COR-L47 (cell line): ENCODE measurements at regions not wholly inside any gene's neighbourhood (a gene's known extent, or its start where the extent isn't known, plus 50 kb on each side); places are given as distances from the start of the nearest gene placed in this dataset.
"Not testable (repeated sequence)": the region's sequence is repeated elsewhere in the genome, so short reads cannot be mapped to it uniquely, and the experiment has no call there.

Source experiments
- DNase-seq: peaks from one replicate; lab custom pipeline; 2025; lab: John Stamatoyannopoulos, UW

DNA sequence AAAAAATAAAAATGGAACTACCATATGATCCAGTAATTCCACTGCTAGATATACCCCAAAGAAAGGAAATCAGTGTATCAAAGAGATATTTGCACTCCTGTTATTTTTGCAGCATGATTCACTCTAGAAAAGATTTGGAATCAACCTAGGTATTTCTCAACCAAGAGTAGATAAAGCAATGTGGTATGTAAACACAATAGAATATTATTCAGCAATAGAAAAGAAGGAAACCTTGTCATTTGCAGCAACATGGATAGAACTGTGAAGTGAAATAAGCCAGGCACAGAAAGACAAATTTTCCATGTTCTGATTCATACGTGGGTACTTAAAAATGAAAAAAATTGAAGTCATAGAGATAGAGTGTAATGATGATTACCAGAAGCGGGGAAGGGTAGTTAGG is 362.3 kb upstream of the EPHA5 start:
- no peak for DNase-seq

DNA sequence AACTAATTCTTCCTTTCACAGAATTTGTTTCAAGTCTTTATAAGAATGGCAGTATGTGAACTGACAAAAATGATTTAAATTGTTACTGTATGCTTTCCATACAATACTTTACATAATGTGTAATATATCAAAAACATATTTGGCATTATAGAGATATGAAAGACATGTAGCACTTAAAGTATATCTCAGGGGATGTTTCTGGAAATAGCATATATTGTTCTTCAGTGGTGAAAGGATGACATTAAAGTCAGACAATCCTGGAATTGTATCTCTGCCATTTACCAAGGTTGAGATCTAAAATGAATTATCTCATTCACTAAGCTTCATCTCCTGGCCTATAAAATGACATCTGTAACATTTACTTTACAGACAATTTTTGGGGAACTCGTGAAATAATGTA is 358.4 kb upstream of the EPHA5 start:
- DNase-seq: no peak

GRCh38 chr4:66023061-66023460 is 352.8 kb upstream of the EPHA5 start:
- DNase-seq: no peak

- no peak for DNase-seq
These were observed 347.4 kb upstream of the EPHA5 start for GRCh38 chr4:66017671-66018070.

DNA sequence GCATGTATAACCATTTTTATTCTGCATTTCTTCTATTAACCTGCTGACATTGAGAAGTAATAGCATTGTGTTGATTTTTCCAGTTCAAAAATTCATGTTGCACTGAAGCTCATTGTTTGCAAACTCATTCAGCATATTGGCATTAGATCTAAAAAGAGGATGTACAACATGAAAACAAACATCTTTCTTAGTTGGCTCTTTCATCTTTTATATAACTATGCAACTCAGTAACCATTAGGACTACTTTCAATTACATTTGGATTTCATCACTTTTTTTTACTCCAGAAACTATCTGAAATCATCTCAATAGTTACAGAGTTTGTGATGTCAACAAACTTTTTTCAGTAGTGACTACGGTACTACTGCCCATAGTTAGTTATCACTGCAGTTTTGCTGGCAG is 346.0 kb upstream of the EPHA5 start:
- DNase-seq: no peak

DNA sequence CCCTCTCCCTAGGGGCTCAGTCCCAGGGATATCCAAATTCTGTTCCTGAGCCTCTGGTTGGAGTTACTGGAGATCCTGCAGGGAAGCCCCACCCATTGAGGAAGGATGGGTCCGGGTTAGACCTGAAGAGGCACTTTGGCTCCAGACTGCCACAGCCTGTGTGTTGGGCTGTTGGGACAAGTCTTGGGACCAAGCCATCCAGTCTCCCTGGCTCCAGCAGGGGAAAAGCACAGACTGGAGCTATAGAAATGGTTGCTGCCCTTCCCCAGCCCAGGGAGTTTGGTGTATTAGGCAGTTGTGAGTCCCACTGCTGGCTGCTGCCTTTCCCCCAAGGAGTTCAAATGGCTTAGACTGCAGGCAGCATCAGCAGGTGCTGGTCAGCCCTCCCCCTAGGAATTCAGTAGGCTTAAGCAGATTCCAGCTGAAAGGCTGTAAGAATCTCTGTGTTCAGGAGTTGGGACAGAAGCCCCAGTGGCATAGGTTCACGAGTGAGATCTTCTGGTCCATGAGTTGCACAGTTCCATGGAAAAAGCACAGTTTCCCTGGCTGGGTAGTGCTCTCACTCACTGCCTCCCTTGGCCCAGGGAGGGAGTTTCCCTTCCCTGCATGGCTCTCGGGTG is 344.0 kb upstream of the EPHA5 start:
- DNase-seq: no peak

- no peak for DNase-seq
These were observed 330.3 kb upstream of the EPHA5 start for GRCh38 chr4:66000510-66001117.

DNA sequence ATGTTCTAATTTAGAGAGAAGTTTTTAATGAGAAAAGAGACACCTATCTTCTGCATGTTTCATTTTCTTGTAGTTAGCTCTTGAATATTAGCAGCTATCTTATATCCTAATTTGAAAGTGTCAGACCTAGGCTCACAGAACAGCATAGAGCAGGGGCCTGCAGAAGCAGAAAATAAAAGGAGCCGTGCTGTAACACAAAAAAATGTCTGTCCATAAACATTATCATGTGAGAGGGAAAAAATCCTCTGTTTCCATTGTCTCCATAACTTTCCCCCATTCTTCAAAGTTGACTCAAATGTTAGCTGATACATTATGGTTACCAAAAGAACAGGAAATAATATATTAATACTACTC is 329.2 kb upstream of the EPHA5 start:
- no peak for DNase-seq

DNA sequence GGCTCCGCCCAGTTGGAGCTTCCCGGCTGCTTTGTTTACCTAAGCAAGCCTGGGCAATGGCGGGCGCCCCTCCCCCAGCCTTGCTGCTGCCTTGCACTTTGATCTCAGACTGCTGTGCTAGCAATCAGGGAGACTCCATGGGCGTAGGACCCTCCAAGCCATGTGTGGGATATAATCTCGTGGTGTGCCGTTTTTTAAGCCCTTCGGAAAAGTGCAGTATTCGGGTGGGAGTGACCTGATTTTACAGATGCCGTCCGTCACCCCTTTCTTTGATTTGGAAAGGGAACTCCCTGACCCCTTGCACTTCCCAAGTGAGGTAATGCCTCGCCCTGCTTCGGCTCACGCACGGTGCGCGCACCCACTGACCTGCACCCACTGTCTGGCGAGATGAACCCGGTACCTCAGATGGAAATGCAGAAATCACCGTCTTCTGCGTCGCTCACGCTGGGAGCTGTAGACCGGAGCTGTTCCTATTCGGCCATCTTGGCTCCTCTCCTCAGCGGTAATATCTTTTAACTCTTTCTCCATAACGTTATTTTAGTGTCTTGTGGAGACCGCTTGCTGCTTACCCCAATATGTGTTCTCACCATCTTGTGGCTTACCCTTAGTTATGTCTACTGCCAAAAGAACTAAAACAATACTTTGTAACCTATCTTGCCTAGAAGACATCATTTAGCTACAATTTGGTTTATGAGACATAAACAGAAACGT is 328.7 kb upstream of the EPHA5 start:
- DNase-seq: not testable (repeated sequence)

DNA sequence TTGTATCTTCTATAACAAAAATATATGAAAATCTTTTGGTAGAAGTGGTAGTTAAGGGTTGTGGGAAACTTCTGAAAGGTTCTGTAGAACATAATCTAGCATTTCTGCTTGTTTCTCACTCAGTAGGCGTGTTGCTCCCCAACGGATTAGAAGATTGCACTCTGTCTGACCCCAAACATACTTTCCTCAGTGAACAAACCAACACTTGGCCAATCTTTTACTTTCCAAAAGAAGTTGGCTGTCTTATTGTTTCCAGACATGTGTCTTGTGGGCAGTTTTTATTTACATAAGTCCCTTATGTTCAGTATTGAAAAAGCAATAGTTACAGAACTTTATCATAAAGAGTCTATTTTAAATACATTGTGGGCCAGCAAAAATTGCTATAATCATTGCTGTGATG is 312.8 kb upstream of the EPHA5 start:
- no peak for DNase-seq

- no peak for DNase-seq
These were observed 306.0 kb upstream of the EPHA5 start for GRCh38 chr4:65976287-65976686.

GRCh38 chr4:65973186-65973585 is 302.9 kb upstream of the EPHA5 start:
- no peak for DNase-seq

DNA sequence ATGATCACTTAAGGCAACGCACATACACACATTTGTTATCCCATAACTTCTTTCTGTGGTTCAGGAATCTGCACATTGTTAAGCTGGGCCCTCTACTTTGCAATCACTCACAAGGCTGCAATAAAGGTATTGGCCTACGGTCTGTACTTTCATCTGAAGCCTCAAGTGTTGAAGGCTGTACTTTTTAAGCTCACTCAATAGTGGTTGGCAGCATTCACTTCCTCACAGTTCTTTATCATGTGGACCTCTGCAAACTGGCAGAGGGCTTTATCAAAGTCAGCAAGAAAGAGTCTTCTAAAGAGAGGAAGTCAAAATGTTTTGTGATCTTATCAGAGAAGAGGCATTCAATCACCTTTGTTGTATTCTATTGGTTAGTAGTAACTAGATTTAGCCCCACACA is 301.4 kb upstream of the EPHA5 start:
- no peak for DNase-seq

DNA sequence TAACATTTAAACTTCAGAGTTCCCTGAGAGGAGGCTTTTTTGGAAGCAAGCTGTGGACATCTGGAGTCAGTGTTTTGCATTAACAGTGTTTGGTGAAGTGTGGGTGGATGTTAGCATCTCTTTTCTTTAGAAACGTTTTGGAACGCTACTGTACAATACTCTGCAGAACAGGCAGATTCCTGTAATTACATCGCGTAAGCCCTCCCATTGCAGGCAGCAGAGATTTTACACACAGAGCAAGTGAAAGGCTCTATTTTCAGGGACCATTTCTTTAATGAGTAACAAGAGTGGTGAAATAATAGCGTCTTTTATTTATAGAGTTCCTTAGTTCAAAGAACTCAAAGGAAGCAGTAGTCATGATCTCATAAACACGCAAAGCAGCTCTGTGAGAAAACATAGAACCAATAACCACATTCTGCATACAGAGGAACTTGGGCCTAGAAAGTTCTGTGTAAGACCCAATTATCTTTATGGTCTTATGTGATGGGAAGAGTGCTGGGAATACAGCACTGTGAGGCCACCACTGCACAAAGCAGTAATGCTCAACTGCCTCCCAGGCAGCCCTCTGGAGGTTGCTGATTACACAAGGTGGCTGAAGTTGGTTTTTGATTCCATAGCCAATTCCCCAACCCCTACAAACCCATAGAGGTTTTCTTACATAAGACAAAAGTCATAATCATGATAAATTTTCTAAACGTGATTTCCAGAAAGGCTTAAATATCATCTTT is 298.7 kb upstream of the EPHA5 start:
- DNase-seq: no peak

- no peak for DNase-seq
These were observed 290.5 kb upstream of the EPHA5 start for GRCh38 chr4:65960751-65961150.

GRCh38 chr4:65954416-65954815 is 284.1 kb upstream of the EPHA5 start:
- DNase-seq: no peak

- DNase-seq: no peak
These were observed 280.9 kb upstream of the EPHA5 start for GRCh38 chr4:65951177-65951576.

- DNase-seq: peak; percentile 34
These were observed 272.8 kb upstream of the EPHA5 start for GRCh38 chr4:65943076-65943475.

DNA sequence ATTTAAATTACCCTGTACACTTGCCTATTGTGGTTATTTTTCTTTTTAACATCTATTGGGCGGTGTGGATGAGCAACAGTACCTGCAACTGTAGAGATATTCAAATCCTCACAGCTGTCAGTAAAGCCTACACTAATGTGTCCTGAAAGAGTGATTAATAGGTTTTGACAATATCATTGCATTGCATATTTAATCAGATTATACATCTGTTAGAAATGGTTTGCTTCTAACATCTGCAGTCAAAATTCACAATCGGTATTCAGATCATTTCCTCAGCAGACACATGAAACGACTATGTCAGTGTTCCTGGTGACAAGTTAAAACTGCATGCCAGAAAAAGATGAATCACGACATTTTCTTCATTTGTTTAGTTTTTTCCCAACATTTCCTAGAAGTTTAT is 254.6 kb upstream of the EPHA5 start:
- no peak for DNase-seq

DNA sequence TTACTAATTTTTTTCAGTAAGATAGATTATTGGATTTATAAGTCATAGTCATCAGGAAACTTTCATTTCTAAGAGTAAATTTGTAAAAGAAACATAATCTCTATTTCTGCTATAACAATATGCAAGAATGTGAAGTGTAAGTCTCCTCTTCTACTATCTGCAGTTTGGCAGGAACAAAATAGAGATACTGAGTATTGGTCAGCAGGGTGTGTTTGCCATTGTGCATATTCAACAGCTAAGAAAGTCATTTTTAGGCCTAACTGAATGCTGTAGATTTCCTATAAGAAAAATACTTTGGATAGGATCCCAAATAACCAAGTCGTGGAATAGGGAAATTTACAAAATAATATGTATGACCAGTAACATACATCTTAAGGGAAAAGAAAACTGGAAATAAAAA is 253.3 kb upstream of the EPHA5 start:
- no peak for DNase-seq

GRCh38 chr4:65921180-65921579 is 250.9 kb upstream of the EPHA5 start:
- no peak for DNase-seq

DNA sequence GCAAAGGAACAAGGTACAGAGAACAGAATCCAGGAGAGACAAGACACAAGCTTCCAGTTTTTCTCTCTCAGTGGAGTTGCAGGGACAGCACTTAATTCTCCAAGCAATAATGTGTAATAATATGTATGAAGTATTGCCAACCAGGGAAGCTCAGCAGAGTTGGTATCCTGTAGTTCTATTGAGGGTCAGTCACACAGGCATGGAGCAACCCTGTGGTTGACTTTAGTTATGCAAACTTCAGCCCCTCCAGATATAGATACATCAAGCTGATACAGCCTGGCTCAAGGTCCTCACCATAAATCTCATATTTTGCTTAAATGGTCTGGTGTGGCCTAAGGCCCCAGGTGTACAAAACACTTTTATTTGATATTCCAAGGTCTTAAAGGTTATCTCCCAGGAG is 248.6 kb upstream of the EPHA5 start:
- no peak for DNase-seq

- peak; percentile 63 for DNase-seq
These were observed 247.9 kb upstream of the EPHA5 start for GRCh38 chr4:65918212-65918611.
